RPMI7951 (cell line): ENCODE measurements at regions not wholly inside any gene's neighbourhood (a gene's known extent, or its start where the extent isn't known, plus 50 kb on each side); places are given as distances from the start of the nearest gene placed in this dataset.

Experiments used
- DNase-seq: peaks from one replicate; pipeline ENCODE4 v3.0.0-alpha.2; 2012; ENCODE audit warnings: low read depth

GRCh38 chr6:115720900-115721299, 339.8 kb downstream of the FRK start:
- no peak for DNase-seq

GRCh38 chr6:115717472-115717871, 343.2 kb downstream of the FRK start:
- no peak for DNase-seq

GRCh38 chr6:115717062-115717461, 343.6 kb downstream of the FRK start:
- no peak for DNase-seq

GRCh38 chr6:115712291-115712961, 348.3 kb downstream of the FRK start:
- no peak for DNase-seq

DNA sequence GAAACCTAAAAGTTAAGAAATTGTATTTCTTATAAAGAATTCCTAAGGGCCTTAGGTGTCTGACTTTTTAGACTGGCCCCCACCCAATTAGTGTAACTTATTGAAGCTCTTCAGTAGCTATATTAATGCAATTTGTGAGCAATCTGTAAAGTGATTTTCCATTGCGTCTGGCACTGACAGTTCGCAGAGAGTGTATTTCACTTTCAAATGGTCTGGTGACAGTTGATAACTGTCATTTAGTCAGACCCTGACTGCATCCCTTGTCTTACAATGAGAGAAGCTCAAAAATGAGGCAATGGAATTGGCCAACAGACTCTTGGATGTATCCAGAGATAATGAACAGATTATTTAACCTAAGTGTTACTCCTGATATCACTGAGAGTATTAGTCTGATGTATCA, 351.8 kb downstream of the FRK start:
- no peak for DNase-seq

DNA sequence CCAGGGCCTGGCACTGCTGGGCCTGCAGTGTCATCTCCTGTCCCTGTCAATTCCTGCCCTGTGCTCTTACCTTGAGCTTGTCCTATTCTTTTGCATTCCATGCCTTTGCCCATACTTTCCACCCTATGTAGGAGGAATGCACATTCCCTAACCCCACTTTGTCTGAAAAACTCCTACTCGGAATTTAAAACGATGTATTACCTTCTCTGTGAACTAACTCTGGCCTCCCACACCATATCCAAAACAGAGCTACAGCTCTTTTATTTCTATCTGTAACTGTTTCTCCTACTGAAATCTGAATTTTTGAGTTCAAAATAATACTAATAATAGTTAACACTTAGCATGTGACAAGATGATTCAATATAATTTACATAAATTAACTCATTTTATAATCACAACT, 353.7 kb downstream of the FRK start:
- DNase-seq = no peak

GRCh38 chr6:115706324-115706723, 354.4 kb downstream of the FRK start:
- no peak for DNase-seq

GRCh38 chr6:115704028-115704427, 356.7 kb downstream of the FRK start:
- no peak for DNase-seq

DNA sequence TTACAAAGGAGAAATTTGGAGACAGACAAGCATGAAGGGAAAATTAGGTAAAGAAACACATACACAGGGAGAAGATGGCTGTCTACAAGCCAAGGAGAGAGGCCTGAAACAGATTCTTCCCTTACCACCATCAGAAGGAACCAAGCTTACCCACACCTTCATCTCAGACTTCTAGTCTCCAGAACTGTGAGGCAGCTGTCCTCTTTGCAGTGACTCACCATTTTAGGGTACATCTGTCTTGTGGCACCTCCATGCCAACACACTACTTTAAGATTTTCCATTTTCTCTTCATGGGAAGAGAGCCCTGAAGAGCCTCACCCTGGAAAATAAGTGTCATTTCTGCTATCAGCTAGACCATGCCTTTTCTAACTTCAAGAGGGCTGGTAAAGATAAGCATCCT, 369.3 kb downstream of the FRK start:
- DNase-seq = no peak

DNA sequence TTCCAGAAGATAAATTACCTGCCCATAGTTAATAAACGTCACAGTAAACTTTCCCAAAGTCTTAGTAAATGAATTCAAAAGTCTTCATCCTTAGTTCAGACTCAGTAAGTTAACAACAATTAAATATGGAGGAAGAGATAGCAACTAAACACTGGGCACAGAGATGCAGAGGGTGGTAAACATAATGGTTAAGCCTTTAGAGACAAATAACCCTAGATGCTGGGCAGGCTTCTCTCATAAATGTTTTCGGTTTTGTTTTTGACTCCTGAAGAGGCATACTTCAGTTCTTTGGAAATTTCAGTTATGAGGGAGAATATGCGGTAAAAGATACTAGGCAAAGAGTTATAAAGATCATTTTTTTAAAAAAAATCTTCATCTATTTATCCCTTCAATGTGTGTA, 369.8 kb downstream of the FRK start:
- DNase-seq = no peak

GRCh38 chr6:115681978-115682775, 378.5 kb downstream of the FRK start:
- DNase-seq = no peak

GRCh38 chr6:115680621-115681020, 380.1 kb downstream of the FRK start:
- DNase-seq = no peak

DNA sequence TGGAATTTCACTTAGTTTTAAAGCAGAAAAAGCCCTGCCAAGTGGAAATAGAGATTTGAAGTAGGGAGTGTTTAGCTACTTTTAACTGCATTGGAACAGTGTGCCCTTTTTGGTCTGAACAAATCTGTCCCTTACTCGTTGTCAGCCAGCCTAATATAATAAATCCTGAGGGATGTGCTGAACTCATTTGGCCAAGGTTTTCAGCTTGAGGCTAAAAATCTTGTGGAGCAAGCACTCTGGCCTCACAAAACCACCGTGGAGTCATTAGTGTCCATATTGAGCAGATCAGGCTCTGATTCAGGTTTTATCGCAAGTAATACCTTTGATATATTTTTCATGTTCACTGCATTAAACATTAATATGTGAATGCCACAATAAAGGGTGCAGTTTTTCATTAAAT, 383.5 kb downstream of the FRK start:
- DNase-seq = peak; percentile 46

DNA sequence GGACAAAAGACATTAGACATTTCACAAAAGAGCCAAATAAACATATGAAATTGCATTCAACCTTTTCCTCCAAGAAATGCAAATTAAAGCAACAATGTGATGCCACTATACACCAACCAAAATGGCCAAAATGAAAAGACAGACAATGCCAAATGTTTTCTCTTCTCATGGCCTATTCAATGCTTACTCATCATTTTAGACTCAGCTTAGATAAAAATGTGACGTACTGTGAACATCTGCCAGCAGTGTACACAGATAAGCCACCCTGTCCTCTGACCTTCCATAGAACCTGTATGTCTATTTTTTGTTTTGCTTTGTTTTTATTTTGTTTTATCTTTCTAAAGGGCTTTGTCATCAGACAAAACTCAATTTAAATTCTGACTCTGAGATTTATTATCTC, 385.2 kb downstream of the FRK start:
- peak; percentile 43 for DNase-seq

- DNase-seq = no peak
Measured at GRCh38 chr6:115668781-115669180, 391.9 kb downstream of the FRK start.

DNA sequence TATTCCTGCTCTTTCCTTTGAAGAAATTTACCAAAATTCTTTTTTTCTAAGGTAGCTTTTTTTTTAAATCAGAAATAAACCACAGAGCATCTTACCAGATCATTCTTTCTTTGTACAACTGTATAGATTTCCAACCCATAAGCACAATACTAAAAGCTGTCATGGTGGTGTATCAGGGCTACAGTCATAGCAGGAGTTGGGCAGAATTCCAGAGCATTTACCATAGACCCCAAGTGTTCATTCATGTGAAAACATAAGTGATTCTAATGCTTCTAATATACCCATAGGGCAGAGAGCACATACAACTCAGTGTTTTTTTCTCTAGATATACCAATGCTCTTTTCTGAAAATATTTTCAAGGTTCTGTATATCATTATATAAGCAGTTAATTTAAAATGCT, 392.5 kb downstream of the FRK start:
- no peak for DNase-seq

GRCh38 chr6:115667478-115668026, 393.1 kb downstream of the FRK start:
- no peak for DNase-seq

DNA sequence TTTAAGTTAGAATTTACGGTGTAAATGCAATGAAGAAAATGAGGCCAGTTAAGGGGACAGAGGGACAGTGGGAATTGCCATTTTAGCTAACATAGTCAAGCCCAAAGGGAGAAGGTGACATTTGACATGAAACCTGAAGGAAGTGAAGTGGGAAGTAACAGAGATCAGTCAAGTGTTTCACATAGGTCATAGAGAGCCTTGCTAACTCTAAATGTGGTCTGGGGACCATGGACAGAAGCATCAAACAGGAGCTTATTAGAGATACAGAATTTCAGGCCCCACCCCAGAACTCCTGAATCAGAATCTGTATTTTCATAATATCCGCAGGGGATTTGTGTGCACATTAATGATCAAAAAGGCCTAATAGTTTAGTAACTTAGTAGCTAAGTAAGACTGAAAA, 393.7 kb downstream of the FRK start:
- DNase-seq = no peak

DNA sequence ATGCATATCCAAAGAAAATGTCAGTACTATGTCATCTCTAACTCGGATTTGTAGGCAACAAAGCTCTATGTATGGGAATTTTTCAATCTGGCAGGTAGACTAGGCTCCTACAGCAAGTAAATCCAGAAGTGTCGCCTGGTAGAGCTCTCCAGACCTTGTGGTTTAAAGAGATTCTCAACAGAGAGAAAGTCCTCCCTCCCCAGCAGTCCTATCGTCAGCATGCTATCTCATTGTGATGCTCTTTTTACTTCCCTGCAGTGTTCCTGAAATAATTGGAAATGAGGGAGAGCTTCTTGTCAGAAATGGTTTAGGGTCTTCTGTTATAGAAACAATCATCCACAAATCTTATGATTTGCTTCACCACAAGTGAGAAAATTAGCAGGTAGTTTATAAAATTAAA, 395.4 kb downstream of the FRK start:
- DNase-seq = no peak

DNA sequence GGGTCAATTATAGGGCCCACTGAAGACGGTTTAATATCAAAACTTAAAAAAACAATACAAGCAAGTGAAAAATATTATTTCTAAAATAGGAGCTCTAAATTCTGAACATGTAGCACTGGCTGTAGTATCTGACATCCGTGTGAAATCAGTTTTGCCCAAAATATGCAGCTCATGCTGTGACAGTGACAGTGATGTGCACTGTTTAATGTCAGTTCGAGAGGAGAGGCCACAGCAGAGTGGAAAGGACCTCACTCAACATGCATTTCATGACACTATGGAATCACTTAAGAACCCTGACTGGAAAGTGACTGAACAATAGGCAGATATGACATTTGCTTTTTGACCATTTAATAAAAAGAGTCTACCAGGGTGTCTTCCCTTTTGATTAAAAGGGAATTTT, 397.0 kb downstream of the FRK start:
- DNase-seq = no peak

DNA sequence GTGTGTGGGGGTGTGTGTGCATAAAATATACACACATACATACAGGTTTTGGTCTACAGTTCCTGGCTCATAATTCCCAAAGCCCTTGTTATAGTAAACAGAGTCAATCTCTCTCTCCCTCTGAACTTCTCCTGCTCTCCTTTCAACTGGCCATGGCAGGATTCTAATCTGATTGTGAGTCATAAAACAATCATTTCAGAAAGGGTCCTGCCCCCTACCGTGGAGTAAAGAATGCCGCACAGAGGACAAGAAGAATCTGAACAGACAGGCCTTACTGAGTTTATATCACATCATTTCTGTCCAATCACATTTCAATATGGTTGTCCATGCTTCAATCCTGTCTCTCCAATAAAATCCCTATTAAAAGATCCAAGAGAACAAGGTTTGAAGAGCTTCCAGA, 416.9 kb downstream of the FRK start:
- peak; percentile 69 for DNase-seq

DNA sequence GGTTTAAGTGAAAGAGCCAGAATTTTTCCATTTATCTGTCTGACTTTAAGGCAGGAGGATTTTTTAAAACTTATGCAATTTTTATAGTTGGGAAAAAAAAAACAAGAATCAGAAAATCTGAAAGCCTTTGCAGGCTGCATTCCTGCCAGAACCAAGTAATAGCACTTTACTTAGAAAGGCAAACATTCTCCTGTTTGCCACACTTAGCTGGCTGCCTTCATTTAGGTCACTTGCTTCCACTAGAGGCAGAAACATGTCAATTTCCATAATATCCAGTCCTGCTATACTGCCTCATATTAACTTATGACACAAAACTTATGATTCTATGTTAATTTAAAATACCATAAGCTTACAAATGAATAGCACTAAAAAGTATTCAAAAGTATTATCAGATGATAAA, 425.8 kb downstream of the FRK start:
- DNase-seq = no peak

DNA sequence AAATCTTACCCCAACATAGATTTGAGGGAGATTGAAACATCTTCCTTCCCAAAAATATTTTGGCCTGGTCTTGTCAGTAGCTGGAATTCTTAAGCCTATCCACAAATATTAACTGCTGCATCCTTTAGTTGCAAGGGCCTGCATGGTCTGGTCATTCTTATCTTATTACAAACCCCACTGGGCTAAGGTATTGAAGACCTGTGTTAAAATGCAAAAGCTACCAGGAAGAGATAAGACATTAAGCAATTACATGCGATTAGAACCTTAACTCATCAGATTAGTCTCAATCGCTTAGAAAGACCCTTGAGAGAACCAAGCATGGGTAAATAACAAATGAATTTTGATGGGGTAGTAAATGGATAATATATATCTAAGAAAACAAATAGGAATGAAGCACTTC, 426.6 kb downstream of the FRK start:
- no peak for DNase-seq
